HL-60 (cell line): ENCODE measurements at regions not wholly inside any gene's neighbourhood (a gene's known extent, or its start where the extent isn't known, plus 50 kb on each side); places are given as distances from the start of the nearest gene placed in this dataset.

Experiments
- GABPA ChIP-seq: IDR thresholded peaks from 2 replicates; pipeline ENCODE4 v1.6.1; 2012; ENCODE audit warnings: low read depth
- TF ChIP-seq, protein P1 (sequence below): IDR thresholded peaks from one replicate; pipeline ENCODE4 v1.5.1; 2011; ENCODE audit warnings: low read length, control low read depth, inconsistent platforms; ENCODE audit not compliant: insufficient read depth

- TF ChIP-seq, protein P1, sequence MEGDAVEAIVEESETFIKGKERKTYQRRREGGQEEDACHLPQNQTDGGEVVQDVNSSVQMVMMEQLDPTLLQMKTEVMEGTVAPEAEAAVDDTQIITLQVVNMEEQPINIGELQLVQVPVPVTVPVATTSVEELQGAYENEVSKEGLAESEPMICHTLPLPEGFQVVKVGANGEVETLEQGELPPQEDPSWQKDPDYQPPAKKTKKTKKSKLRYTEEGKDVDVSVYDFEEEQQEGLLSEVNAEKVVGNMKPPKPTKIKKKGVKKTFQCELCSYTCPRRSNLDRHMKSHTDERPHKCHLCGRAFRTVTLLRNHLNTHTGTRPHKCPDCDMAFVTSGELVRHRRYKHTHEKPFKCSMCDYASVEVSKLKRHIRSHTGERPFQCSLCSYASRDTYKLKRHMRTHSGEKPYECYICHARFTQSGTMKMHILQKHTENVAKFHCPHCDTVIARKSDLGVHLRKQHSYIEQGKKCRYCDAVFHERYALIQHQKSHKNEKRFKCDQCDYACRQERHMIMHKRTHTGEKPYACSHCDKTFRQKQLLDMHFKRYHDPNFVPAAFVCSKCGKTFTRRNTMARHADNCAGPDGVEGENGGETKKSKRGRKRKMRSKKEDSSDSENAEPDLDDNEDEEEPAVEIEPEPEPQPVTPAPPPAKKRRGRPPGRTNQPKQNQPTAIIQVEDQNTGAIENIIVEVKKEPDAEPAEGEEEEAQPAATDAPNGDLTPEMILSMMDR = no peak
- TF ChIP-seq GABPA = no peak
Observed at GRCh38 chr19:30150626-30151025, 208.6 kb downstream of the URI1 start.
